AG09309 (cell line): ENCODE measurements at regions not wholly inside any gene's neighbourhood (a gene's known extent, or its start where the extent isn't known, plus 50 kb on each side); places are given as distances from the start of the nearest gene placed in this dataset.

Source experiments
- DNase-seq: peaks from one replicate; pipeline ENCODE4 v3.0.0-alpha.2; 2010; ENCODE audit warnings: low read depth
- H3K4me3 ChIP-seq: 2 replicates; pipeline ENCODE4 v1.5.1; 2011; ENCODE audit warnings: mild to moderate bottlenecking, low read depth, low read length, moderate library complexity; ENCODE audit not compliant: control insufficient read depth
- TF ChIP-seq, protein P1 (sequence below): IDR thresholded peaks from 2 replicates; pipeline ENCODE4 v1.5.1; 2011; ENCODE audit warnings: mild to moderate bottlenecking, low read depth, low read length, inconsistent platforms; ENCODE audit not compliant: insufficient read depth, control insufficient read depth; ENCODE audit errors: missing control alignments

DNA sequence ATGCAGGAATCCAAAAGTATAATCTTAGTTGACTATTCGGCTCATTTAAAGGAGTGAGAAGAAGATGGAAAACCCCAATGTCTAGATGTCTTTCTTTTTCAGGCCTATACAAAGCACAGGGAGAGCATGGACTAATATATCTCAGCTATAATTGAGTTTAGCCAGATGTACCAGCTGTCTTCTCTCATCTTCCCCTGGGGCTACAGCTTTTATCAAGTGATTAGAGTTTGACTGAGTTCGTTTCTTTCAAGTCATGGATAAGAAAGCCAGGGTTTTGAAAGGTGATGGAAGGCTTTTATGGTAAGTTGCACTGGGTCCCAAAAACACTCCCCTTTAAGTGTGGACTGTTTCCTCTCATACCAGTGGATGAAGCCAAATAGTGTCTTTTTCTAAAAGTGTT, 1172.8 kb upstream of the TENM4 start:
- DNase-seq, result no peak
- TF ChIP-seq, protein P1, sequence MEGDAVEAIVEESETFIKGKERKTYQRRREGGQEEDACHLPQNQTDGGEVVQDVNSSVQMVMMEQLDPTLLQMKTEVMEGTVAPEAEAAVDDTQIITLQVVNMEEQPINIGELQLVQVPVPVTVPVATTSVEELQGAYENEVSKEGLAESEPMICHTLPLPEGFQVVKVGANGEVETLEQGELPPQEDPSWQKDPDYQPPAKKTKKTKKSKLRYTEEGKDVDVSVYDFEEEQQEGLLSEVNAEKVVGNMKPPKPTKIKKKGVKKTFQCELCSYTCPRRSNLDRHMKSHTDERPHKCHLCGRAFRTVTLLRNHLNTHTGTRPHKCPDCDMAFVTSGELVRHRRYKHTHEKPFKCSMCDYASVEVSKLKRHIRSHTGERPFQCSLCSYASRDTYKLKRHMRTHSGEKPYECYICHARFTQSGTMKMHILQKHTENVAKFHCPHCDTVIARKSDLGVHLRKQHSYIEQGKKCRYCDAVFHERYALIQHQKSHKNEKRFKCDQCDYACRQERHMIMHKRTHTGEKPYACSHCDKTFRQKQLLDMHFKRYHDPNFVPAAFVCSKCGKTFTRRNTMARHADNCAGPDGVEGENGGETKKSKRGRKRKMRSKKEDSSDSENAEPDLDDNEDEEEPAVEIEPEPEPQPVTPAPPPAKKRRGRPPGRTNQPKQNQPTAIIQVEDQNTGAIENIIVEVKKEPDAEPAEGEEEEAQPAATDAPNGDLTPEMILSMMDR, result no peak
- H3K4me3 ChIP-seq, result no peak overlapping the region

DNA sequence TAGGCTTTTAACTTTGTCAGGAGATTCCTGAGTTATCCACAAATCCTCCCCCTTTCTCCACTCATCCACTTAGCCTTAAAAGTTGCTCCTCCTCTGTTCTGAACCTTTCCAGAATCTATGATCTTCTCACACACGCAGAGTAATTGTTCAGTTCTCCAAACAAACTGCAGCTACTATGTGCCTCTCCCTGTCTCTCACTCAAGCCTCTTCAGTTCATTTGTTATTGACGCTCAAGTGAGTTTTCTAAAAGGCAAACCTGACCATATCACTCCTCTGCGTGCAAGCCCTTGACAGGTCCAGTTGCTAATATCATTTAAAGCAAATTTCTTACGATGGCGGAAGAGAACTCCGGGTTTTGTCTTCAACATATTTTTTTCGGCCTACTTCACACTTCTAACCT, 1169.7 kb upstream of the TENM4 start:
- TF ChIP-seq, protein P1, result no peak
- H3K4me3 ChIP-seq, result no peak overlapping the region
- DNase-seq, result no peak

DNA sequence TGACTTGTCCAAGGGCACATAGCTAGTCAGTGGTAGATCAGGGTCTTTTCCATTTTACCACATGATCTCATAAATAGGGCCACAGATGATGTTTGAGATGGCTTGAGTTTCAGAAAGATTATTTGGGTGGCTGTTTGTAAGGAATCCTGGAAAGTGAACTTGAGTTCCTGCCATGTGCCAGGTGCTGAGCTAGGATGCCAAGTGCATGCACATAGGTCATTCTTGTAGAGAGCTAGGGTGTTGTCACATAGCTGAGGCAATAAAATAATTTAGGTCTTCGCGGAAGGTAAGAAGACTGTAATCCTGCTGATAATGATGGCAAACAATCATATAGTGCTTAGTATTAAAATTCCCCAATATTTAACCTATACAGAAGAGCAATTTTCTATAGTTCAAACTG, 1162.6 kb upstream of the TENM4 start:
- TF ChIP-seq, protein P1, result no peak
- H3K4me3 ChIP-seq, result no peak overlapping the region
- no peak for DNase-seq

DNA sequence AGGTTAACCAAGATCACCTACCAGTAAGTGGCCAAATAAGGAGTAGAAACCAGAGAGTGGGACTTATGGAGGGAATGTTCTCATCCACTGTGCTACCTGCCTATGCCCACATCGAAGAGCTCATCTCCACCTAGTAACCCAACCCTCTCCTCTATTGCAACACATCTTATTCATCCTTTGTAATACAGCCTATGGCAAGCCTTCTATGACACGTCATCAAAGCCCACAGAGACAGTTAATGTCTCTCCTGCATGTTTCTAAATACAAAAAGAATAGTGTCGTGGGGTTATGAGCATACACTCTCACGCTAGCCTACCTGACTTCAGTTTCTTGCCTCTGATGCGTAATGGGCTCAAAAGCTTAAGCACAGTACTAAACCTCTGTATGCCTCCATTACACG, 1158.1 kb upstream of the TENM4 start:
- TF ChIP-seq, protein P1, result no peak
- no peak overlapping the region for H3K4me3 ChIP-seq
- DNase-seq, result no peak

DNA sequence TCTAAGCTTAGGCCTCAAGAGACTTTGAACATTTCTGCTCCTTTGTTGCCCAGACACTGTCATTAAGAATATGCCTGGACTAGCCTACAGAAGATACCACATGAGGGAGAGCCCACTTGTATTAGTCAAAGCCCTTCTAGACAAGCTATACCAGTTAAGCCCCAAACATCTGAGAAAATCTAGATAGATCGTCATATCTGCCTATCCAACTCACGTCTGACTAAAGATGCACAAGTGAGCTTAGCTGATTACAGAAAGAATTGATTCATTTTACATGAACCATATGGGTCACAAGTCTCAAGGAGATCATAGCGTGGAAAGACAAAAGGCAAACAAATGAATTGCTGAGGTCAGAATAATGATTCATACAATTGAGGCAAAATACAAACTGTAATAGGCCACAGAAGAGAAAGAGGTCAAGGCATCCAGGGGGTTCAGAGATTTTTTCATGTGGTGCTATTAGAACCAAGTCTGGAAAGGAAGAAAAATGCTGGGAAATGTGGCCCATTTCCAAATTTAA, 1155.5 kb upstream of the TENM4 start:
- TF ChIP-seq, protein P1, result no peak
- DNase-seq, result no peak
- no peak overlapping the region for H3K4me3 ChIP-seq

DNA sequence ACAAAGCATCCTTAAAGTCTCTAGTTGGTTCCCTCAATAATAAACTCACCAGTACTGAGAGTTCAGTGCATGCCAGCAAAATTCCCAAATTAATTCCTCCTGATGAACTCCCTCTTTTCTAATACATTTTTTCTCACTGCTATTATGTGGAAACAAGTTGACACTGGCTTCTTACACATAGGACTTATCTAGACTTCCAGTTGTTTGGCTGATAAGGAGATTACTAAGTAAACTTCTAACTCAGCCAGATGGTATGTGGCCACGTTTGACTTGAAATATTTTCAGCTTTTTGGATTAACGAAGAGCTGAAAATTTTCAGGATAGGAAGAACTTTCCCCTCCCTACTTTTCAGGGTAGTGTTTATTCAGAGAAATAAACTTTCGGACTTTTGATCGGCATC, 1154.2 kb upstream of the TENM4 start:
- no peak for DNase-seq
- TF ChIP-seq, protein P1, result no peak
- H3K4me3 ChIP-seq, result no peak overlapping the region
